ENCODE measurements at regions not wholly inside any gene's neighbourhood (a gene's known extent, or its start where the extent isn't known, plus 50 kb on each side); places are given as distances from the start of the nearest gene placed in this dataset.
"Not testable (repeated sequence)": the region's sequence is repeated elsewhere in the genome, so short reads cannot be mapped to it uniquely, and the experiment has no call there.

GRCh38 chr7:138325434-138325833 is 134.6 kb upstream of the TRIM24 start:
- H2AFZ ChIP-seq (ENCODE audit: low read depth, low read length): no peak overlapping the region
- H3K36me3 ChIP-seq (ENCODE audit: insufficient read depth, low read length): no peaks in the 10 kb centered on the region
- no peaks in the 10 kb centered on the region for H4K20me1 ChIP-seq (ENCODE audit: insufficient read depth)
- H3K79me2 ChIP-seq (replicated peaks; ENCODE audit: insufficient read depth, low read length): no peaks in the 10 kb centered on the region
- no peak overlapping the region for H3K9ac ChIP-seq (ENCODE audit: low read length)
- H3K4me2 ChIP-seq (ENCODE audit: low read length): no peak overlapping the region
- no peaks in the 10 kb centered on the region for H3K9me2 ChIP-seq (ENCODE audit: insufficient read depth, low read length)
- no peaks in the 10 kb centered on the region for H3F3A ChIP-seq (ENCODE audit: insufficient read depth, low read length, poor library complexity, severe bottlenecking)
- no peaks in the 10 kb centered on the region for H3K9me3 ChIP-seq (ENCODE audit: low read length)
- no peaks in the 10 kb centered on the region for H3K27me3 ChIP-seq (ENCODE audit: insufficient read depth, low read depth, low read length)
- TF ChIP-seq RAD21 (conservative IDR thresholded peaks at IDR 0.05) (no peak), TAF1 (IDR thresholded peaks at IDR 0.05; ENCODE audit: low read depth) (no peak), SMC3 (conservative IDR thresholded peaks at IDR 0.05; ENCODE audit: poor library complexity) (no peak), CTCF (IDR thresholded peaks at IDR 0.05; ENCODE audit: poor library complexity, severe bottlenecking) (no peak), EP300 (conservative IDR thresholded peaks at IDR 0.05; ENCODE audit: poor library complexity, severe bottlenecking) (no peak), EZH2 (IDR thresholded peaks at IDR 0.05; ENCODE audit: borderline replicate concordance, insufficient read depth, low read length, poor library complexity, severe bottlenecking) (no peak), REST (IDR thresholded peaks at IDR 0.05; ENCODE audit: borderline replicate concordance) (no peak), MXI1 (conservative IDR thresholded peaks at IDR 0.05; ENCODE audit: poor library complexity, severe bottlenecking) (no peak), POLR2AphosphoS5 (IDR thresholded peaks at IDR 0.05) (no peak)
- H3K4me3 ChIP-seq (ENCODE audit: low read length): no peak overlapping the region
- H3K27ac ChIP-seq (ENCODE audit: low read length): no peak overlapping the region

GRCh38 chr7:138328215-138328614 is 131.8 kb upstream of the TRIM24 start:
- Histone ChIP-seq H3K9me2 (ENCODE audit: insufficient read depth, low read length) (no peaks in the 10 kb centered on the region), H3F3A (ENCODE audit: insufficient read depth, low read length, poor library complexity, severe bottlenecking) (no peaks in the 10 kb centered on the region), H3K9me3 (ENCODE audit: low read length) (no peaks in the 10 kb centered on the region), H2AFZ (ENCODE audit: low read depth, low read length) (no peak overlapping the region), H3K79me2 (replicated peaks; ENCODE audit: insufficient read depth, low read length) (no peaks in the 10 kb centered on the region), H3K9ac (ENCODE audit: low read length) (no peak overlapping the region), H3K27me3 (ENCODE audit: insufficient read depth, low read depth, low read length) (no peaks in the 10 kb centered on the region), H3K36me3 (ENCODE audit: insufficient read depth, low read length) (no peaks in the 10 kb centered on the region), H3K27ac (ENCODE audit: low read length) (no peak overlapping the region), H3K4me3 (ENCODE audit: low read length) (no peak overlapping the region), H4K20me1 (ENCODE audit: insufficient read depth) (no peaks in the 10 kb centered on the region), H3K4me2 (ENCODE audit: low read length) (no peak overlapping the region)
- TF ChIP-seq EP300 (conservative IDR thresholded peaks at IDR 0.05; ENCODE audit: poor library complexity, severe bottlenecking): no peak
- no peak for TF ChIP-seq POLR2AphosphoS5 (IDR thresholded peaks at IDR 0.05)

GRCh38 chr7:138332850-138333249 is 127.2 kb upstream of the TRIM24 start:
- not testable (repeated sequence) for H3K9me2 ChIP-seq (ENCODE audit: insufficient read depth, low read length); H3K4me3 ChIP-seq (ENCODE audit: low read length); H3K27me3 ChIP-seq (ENCODE audit: insufficient read depth, low read depth, low read length); H3F3A ChIP-seq (ENCODE audit: insufficient read depth, low read length, poor library complexity, severe bottlenecking); H3K36me3 ChIP-seq (ENCODE audit: insufficient read depth, low read length); H2AFZ ChIP-seq (ENCODE audit: low read depth, low read length); H3K9me3 ChIP-seq (ENCODE audit: low read length); H3K9ac ChIP-seq (ENCODE audit: low read length); H4K20me1 ChIP-seq (ENCODE audit: insufficient read depth); H3K4me2 ChIP-seq (ENCODE audit: low read length); H3K79me2 ChIP-seq (replicated peaks; ENCODE audit: insufficient read depth, low read length); H3K27ac ChIP-seq (ENCODE audit: low read length)

All from neural cell (in vitro differentiated cells).